ENCODE measurements at regions not wholly inside any gene's neighbourhood (a gene's known extent, or its start where the extent isn't known, plus 50 kb on each side); places are given as distances from the start of the nearest gene placed in this dataset.
A peak's percentile ranks its signal among the peaks of the same experiment; 100 is the strongest.

DNA sequence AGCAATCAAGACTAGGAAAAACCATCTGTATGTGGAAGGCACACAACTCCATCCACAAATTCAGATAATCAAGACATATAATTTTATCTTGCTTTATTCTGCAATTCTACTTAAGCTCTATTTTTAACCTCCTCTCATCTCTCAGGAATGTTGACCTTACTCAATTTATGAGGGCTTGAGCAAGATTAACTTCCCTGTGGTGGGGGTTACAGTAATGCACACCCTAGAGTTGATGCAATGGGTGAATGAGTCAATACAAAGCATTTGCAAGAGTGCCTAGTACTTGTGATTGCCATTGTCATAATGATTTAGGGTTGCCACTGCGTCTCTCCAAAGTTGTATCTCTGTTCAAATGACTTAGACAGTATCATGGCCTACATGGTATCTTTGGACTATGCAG lies 1598.4 kb upstream of the TMEM132C start:
- DNase-seq (ENCODE audit: low read depth in 2 of 2), result no peak

DNA sequence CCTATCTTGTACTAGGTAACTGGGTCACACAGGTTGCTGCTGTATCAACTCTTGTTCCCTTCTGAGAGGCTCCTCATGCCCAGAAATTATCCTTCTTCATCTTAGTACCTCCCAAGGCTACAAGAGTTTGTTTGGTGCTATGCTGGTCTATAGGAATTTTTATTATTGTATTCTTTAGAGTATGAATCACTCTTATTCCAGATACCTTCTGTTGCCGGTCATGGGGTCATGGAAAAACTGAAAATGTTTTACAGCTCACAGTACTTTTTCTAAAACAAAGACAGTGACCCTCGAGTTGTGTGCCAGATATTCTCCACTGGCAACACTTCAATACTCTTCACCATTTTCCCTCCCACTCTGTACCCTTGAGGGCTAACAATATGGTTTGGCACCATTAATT lies 1598.0 kb upstream of the TMEM132C start:
- no peak for DNase-seq (ENCODE audit: low read depth in 2 of 2)

DNA sequence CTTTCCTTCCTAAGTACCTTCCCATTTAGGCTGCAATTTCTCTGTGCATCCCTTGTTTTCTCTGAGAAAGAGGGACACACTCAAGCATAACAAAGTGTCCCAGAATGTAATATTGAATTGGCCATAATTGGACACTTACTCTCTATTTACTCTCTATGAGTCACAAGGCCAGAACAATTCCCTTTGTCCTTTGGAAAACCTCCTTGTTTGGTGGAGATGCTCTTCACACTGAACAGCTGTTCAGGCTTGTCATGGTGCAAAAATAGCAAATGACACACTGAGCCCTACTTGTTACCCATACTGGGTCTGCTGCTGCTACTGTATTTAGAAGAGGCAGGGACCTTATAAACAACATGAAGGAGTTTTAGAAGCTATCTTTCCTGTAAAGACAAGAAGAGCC lies 1590.5 kb upstream of the TMEM132C start:
- DNase-seq (ENCODE audit: low read depth in 2 of 2), result no peak

DNA sequence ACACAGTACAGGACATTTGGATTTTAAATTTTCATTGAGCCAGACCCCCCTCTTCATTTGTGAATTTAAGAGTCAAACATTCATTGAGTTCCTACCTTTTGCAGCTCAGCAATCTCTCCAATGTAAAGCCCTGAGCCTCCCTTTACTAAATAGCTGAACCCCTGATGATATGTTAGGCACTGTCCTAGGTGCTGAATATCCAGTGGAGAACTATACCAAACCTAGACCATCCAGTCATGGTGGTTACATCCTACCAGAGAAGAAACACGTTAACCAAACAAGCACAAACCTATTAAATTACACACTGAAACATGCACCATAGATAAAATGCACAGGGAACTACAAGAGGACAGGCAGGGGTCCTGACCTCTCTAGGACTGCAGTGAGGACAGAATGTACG lies 1585.3 kb upstream of the TMEM132C start:
- DNase-seq (ENCODE audit: low read depth in 2 of 2), result no peak

DNA sequence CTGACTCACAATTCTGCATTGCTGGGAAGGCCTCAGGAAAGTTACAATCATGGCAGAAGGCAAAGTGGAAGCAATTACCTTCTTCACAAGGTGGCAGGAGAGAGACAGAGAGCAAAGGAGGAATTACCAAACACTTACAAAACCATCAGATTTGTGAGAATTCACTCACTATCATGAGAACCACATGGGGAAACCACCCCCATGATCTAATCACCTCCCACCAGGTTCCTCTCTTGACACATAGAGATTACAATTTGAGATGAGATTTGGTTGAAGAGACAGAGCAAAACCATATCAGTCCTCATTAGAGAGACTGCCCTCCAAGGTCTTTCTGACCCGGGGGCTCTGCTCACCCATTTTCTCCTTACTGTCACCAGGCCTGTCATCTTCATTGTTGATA lies 1582.3 kb upstream of the TMEM132C start:
- no peak for DNase-seq (ENCODE audit: low read depth in 2 of 2)

DNA sequence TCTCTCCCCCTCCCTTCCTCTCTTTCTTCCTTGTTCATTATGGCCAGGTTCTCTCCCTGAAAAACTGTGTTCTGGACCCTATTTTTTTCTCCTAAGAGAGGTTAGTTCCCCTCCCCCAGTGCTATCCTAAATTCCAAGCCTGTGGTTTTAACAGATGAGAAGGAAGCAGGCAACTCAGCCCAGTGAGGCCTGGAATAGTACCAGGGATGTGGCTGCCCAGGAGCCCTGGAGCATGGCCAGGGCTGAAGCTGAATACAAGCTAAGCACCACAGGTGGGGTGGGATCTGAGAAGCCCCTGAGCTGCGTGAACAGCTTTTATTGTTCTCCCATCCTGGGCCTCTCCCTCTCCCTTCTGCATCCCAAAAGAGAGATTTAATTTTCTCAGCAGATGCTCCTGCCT lies 1581.3 kb upstream of the TMEM132C start:
- DNase-seq (ENCODE audit: low read depth in 2 of 2), result no peak

DNA sequence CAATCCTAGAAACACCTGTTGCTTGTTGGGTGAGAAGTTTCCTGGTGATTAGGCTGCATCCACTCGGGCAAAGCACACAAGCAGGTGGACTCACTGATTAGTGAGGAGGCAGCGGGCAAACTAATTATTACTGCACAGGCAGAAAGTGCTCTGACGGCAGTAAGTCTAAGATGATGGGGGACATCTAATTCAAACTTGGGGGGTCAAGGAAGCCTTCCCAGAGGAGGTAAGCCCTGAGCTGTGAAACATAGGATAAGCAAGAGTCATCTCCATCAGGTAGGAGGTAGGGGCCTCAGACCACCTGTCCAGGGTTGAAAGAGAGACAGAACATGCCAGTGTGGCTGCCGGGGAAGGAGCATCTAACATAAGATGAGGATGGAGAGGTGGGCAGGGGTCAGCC lies 1578.4 kb upstream of the TMEM132C start:
- DNase-seq (ENCODE audit: low read depth in 2 of 2), result no peak

DNA sequence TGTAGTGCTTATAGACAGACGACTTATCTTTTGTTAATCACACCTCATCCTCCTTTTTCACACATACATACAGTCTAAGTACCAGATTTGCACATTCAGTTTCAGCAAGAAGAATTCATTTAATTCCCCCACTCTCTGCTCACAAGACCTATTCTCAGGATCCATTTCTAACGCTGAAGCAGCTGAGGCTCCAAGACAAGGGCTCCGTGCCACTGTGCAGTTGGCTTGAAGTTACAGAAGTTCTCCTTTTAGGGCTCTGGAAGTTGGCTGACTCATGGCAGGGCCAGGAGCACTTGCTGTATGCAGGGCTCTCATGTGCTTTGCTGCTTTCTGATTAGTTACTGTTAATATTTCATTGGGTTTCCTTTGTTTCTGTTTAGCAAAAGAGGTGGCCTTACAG lies 1566.9 kb upstream of the TMEM132C start:
- DNase-seq (ENCODE audit: low read depth in 2 of 2), result no peak

DNA sequence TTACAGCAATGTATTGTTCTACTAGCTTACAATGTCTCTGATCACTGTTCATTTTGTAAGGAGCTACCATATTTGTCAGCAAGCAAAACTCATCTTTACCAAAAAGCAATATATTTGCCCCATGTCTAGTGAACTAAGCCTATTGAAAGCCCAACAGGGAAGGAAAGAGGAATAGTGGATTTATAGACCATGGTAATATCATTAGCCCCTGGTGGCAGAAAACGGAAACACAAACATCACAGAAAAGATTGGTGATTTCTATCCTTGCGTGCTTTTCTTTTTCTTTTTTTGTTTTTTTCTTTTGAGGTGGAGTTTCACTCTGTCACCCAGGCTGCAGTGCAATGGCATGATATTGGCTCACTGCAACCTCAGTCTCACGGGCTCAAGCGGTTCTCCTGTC lies 1562.4 kb upstream of the TMEM132C start:
- DNase-seq (ENCODE audit: low read depth in 2 of 2), result no peak

DNA sequence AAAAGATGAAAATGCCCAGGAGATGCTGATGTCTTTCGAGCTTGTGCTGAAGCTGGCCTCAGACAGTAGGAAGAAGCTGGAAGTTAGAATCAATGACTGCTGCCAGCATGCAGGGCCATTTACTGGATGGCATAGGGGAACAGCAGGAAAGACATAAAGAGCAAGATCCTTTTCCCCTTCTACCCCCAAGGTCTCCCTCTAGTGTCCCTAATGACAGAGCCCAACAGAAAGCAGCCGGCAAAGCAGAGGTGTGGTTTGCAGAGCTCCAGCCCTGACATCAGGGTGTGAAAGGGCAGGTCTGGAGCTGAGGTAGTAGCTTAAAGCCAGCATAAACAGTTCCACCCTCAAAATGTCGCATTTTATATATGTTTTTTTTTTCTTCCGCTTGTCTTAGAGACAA lies 1560.7 kb upstream of the TMEM132C start:
- no peak for DNase-seq (ENCODE audit: low read depth in 2 of 2)

DNA sequence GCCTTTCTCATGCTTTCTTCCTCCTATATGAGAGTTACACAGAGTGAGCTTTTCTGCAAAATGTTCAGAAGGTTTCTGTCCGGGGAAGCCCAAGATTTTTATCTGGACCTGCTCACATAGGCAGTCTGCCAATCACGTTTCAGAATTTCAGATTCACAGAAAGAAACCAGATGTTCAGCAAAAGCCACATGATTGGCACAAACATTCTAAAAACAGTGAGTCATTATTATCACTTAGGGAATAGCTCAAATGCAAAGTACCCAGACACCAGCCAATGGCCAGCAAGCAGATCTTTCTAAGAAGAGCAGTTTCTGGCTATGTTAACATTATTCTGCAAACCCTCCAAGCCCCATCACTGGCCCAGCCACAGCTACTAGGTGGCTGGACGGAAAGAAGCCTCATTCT lies 1558.5 kb upstream of the TMEM132C start:
- DNase-seq (ENCODE audit: low read depth in 2 of 2), result no peak

DNA sequence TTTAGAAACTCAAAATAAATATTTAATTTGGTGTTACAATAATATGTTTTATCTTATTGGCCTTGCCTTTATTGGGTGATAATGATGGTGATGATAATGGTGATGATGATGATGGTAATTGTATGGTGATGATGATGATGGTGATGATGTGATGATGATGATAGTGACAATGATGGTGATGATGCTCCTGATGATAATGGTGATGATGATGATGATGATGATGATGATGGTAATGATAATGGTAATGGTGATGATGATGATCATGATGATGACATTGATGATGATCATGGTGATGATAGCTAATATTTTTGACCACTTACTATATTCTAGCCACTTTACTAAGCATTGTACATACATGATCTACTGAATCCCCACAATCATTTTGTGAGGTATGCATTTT lies 1548.6 kb upstream of the TMEM132C start:
- no peak for DNase-seq (ENCODE audit: low read depth in 2 of 2)

DNA sequence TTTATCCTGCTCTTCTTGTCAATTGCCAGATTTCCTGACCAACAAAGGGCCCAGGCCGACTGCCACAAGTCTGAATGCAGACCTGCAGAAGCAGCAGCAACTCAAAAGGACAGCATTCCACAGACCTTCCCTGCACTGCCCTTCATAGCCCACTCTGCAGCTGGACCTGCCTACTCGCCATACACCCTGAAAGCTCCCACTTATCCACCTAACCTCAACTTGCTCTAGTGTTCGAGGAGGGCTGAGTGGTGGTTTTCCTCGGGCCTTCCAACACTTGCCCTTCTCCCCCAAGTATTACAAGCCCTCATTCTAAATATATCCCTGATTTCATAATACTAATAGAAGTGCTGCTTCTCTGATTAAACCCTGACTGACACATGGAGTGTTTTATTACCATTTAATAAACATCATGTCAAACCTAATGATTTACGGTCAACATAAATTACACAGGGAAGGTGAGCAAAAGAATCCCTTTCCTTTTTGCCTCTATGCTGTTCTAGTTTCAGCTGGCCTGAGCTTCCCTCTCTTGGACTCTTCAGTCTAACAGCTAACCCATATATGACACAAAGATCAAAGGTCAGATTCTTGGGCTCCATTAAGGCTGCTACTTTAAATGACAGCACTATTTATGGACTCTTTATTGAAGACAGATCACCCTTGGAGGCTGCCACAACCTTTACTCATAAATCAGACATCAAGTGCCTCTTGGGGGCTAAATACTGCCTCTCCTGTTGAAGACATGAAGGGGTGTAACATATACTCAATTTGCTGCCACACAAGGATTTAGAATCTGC lies 1546.9 kb upstream of the TMEM132C start:
- no peak for DNase-seq (ENCODE audit: low read depth in 2 of 2)

DNA sequence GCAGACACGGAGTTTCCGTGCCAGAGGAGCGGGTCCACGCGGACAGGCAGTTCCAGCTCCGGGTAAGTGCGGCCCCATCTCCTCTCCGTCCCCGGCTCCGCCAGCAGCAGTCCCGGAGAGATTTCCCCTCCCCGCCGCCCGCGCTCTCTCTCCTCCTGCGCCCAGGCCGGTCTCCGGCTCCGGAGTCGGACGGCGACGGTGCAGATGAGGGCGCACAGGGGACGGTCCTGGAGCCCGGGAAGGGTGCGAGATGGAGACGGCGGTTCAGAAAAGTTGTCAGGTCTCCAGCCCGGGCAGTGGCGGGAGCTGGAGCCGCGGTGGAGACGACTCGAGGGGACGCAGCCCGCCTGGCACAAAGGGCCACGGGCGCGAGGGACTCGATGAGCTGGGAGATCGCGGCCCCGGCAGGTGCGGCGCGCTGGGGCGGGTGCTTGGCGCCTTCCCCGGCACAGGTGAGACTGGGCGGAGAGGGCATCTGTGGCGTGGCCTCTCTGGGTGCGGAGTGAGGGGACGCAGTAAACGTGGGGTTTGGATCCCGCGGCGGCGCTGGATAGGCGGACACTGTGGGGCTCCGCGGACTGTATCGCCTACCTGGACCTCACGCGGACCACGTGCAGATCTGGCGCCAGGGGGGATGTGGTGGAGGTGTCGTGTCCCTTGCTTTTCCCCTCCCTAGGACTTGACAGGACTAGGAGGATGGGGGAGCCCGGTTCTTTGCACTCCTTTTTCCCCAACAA lies 1540.3 kb upstream of the TMEM132C start:
- DNase-seq (ENCODE audit: low read depth in 2 of 2), result no peak

DNA sequence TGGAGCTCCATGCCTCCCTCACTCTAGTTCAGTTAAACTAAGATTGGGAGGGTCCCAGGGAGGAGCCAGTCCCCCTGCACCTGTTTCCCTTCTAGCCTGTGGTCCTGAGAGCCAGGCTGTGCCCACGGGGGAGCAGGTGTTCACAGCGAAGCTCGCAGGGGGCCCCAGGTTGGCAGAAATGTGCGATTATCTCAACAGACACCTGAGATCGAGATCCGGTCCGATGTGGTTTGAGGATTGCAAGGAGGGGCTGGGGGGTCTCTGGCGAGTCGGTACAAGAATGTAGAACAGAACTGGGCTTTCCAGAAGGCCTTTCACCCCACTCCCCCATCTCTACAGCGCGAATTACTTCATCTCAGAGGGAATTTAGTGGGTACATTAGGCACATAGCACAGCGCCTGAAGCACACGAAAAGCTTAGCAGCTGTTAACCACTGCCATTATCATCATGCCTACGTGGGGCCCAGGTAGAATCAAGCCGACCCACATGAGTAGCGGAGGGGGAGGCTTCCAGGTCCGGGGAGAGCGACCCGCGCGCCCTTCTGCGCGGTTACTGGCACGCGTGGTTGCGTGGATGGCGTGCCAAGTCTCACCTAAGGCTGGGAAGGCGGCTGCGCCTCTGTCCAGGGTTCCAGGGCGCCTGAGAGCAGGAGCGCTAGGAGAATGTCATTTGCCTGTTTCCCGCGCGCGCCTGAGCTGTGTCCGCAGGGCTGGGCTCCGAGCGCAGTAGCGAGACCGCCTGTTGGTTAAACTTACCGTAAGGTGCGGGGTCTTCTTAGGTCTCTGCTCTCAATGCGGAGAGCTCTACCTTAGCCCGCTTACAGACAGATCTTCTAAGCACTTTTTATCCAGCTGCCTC lies 1539.5 kb upstream of the TMEM132C start:
- DNase-seq (ENCODE audit: low read depth in 2 of 2), result no peak

DNA sequence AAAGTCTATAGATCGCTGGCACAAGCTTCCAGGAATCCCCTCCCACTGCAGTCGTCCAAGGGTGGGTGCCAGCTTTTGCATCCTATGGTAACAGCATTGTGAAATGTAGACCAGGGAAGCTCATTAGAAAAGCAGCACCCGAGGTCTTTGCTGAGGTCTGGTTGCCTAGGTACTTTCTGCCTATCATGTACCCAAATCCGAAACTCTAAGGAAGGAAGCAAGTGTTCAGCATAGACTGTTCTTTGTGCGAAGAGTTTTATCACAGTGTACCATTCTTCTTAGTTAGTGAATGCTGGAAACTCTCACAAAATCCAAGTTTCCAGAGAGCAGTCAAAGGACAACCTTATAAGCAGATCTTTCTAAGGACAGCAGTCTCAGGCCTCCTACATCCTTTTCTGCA lies 1532.7 kb upstream of the TMEM132C start:
- DNase-seq (ENCODE audit: low read depth in 2 of 2), result no peak

DNA sequence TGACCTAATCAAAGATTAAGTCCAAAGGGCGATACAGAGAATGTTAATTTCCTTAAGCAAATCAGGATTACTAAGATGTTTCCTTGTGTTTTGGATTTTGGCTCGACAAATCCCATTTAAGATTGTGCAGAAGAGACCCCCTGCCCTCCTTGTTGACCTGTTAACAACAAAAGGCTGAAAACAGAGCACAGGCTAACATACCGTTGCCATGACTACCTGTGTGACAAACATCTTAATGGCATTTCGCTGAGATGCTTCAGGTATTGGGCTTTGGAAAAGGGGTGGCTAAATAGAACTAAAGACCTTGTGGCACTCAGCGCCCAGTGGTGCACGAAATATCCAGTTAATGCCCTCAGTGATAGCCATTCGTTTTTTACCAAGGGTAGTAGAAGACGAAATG lies 1532.3 kb upstream of the TMEM132C start:
- DNase-seq (ENCODE audit: low read depth in 2 of 2), result no peak

DNA sequence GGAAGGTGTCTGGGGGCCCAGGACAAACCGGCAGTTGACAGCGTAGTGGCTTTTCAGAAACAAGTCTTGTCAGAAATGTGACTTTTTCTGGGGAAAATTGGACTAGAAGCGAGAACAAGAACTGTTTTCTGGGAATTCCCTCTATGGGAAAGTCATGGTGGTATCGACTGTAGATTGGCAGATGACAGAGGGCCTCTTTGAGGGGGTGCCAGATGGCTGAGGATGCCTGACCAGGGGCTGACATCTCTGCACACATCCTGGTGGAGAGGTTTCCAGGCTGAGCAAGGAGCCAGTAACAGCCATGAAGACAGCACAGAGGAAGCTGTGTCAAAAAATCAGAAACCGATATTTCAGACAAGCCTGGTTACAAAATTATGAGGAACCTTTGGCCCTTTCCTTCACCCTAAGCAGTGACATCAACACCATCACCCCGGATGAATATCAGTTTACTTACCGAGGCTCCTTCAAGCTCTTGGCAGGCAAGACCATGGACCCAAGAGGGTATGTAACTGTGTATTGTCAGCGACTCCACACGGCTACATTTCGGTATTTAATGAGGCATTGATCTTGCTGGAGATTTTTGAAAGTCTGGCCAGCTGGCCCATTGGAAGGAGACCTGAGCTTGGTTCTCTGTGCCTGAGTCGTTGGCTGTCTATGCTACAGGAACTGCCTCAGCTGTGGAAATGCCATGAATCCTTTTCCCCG lies 1525.3 kb upstream of the TMEM132C start:
- DNase-seq (ENCODE audit: low read depth in 2 of 2), result no peak

DNA sequence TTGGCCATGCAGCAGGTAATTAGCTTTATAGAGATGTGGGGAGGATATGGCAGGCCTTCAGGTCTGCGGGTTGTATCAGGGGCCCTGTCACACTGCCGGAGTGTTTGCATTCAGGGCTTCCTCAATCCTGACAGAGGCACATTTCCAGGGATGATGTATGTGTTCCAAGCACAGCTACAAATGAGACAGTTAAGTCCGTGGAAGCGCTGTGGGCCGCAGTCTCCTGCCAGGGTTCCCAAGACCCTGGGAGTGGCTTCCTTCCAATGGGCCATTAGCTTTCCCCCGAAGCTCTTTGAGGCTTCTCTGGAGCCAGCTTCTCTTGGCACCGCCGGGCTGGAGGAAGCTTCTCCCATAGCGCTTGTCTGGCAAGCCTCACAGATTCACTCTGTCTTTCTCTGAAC lies 1524.7 kb upstream of the TMEM132C start:
- DNase-seq (ENCODE audit: low read depth in 2 of 2), result no peak

DNA sequence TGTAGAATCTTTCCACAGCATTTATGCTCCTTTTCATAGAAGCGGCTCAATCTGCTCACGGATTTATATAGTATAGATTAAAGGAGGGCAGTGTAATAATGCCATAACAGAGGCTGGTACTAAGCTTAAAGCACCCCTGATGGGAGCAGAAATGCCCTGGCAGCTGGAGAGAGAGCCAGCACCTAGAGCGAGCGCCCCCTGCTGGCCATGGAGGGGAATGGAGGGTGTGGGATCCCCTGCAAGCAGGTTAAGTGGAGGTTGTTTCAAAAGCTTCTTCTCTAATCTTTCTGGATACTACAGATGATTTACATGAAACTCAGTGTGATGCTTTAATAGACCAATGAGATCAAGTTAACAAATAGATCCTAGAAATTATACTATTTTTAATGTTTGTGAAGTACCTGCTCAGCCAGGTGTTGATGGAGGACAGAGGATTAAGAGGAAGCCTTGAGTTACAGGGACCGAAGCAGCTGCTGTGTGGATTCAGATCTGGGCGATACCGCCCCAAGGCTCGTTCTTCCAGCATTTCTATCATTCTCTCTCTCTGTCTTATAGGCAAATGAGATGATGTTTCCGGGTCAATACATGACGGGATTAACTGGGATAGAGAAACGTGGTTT lies 1519.3 kb upstream of the TMEM132C start:
- peak in 1 of 2 donors; percentile 17 for DNase-seq (ENCODE audit: low read depth in 2 of 2)

DNA sequence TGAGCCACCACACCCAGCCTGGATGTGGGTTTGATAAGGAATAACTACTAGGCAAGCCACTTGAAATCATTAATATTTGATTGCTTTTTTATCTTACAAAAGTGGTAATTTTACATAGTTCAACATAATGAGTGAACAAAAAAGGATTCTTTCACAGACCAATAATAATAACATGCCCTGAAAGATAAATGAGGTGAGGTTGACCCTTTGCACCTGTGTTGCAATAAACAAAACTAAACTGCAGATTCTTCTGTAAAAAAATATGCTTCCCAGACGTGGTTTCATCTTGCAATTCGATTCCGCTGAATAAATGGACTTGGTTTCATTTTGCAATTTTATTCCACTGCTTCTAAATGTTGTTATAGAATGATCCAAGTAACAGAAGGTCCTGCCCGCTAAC lies 1514.9 kb upstream of the TMEM132C start:
- no peak for DNase-seq (ENCODE audit: low read depth in 2 of 2)
